ENCODE measurements at regions not wholly inside any gene's neighbourhood (a gene's known extent, or its start where the extent isn't known, plus 50 kb on each side); places are given as distances from the start of the nearest gene placed in this dataset.

DNA sequence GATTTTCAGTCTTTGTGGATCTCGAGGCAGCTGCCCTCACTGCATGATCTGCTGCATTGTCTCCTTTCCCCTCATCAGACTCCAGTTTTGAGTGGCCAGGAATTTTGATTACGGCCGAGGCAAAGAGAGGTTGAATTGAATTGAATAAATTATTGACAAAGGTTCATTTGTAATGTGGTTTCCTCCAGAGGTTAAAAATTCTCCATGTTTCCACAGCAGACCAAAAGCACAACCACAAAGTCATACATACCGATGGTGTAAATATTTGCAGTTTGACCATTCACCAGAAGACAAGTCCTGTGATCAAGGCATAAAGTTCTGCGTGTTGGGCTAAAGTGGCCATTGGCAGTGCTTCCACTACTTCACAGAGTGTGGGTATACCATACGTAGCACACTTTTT lies 343.8 kb upstream of the MYT1L start:
- FAIRE-seq, result no peak

DNA sequence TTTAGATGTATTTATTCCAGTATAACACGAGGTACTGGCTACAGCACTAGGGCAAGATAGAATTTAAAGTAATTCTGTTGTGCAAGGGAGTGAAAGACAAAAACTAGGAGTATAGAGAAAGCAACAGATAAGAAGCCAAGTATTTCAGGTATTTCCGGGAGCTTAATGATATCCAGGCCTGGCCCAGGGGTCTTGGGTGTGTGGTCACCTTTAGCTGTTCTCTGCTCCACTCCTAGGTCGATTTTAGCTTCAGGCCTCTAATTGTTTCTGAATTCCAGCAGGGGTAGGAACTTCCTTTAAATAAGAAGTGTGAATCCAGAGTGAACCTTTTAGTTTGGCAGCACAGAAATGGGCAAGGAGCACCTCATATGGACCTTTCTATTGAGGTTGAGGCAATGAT lies 342.3 kb upstream of the MYT1L start:
- no peak for FAIRE-seq

DNA sequence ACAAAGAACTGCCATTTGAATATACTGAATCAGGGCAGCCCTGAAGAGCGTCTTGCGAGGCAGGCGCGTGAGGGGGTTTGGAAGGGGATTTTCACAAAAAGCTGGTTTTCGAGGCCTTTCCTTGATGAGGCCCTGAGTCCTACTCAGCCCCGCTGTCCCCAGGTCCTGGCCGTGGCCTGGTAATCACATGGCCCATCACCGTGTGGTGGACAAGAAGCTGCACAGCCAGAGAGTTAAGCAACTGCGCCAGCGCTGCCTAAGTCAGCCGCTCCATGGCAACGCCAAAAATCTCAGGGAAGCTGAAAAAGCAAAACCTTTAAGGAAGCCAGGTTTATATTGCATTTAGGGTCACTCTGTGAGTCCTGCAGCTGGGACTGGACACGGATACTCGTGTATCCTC lies 341.2 kb upstream of the MYT1L start:
- no peak for FAIRE-seq

DNA sequence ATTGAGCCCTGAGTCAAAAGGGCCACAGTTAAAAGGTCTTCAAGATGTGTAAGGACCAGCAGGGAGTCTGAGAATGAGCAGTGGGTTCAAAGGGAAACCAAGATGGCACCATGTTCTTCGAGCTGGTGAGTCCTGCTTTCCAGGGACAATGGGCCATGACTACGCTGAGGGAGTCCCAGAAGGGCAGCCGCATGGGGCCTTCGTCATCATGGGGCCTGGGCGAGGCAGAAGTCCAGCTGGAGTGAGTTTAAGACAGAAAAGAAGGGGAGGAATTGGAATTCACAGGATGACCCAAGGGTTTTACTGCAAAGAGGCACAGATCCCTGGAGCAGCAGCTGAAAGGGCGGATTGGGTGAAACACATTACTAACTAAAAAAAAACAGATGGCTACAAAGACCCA lies 340.8 kb upstream of the MYT1L start:
- FAIRE-seq, result no peak

DNA sequence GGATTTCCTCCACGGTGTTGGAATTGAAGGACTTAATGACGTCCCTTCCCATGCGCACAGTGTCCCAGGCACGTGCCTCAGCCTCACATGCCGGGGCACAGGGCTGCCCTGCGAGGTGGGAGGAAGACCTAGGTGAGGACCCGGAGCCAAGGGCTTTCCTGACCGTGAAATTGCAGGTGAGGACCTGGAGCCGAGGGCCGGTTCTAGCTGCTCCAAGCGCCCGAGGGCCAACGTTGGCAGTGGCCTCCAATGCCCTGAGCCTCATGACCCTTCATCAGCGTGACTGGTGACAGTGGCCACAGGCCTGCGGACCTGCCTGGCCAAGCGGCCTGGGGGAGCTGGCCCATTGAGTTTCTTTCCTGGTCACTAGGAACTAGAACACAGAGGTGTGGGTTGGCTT lies 338.2 kb upstream of the MYT1L start:
- FAIRE-seq, result no peak

DNA sequence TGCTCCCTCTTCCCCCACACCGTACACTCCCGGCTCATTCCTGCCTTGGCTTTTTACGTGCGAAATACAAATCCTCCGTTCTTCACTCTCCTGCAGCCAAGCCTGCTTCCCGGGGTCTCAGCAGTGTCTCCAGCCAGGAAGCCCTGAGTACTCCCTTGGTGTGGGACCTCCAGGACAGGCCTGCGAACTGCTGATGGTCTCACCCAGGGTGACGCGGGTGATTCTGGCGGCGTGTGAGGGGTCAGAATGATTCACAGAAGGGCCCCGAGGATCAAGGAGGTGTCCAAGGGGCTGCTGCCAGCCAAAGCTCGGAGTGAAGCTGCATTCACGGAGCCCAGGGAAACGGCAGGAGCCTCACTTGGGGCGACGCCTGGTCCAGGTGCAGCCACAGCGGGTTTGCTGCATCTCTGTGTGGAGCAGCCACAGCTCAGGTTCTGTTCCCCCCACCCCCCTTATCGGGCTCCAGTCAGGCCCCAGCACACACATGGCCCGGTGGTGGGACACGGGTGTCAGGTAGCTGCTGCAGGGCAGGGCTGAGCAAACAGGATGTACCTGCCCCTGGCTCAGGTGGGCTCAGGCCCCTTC lies 337.7 kb upstream of the MYT1L start:
- FAIRE-seq, result no peak

DNA sequence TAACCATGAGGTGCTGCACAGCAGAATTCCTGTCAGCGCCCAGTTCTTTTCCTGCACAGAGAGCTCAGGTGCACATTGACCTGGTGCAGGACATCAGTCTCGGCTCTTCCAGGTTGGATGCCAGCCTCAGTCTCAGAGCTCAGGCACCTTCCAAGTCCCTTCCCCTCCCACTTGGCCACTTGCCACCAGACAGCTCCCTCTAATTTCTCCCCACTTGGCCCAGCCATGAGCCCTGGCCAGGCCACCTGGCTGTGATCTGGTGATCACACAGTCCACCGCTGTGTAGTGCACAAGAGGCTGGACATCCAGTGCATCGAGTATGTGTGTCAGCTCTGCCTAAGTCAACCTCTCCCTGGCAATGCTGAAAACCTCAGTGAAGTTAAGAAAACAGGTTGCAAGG lies 336.6 kb upstream of the MYT1L start:
- FAIRE-seq, result no peak

DNA sequence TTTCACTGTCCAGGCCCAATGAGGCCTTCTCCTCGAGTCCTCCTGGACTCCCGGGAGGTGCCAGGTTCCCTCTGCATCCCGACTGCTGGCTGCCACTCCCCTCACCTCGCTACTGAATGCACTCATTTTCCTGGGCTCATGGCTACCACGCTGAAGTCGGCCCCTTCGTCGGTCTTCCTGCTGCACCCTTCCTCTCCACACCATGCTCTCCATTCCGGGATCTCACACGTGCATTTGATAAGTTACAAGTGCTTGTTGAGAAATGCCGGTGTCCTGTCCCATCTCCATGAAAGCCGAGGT lies 334.7 kb upstream of the MYT1L start:
- no peak for FAIRE-seq

DNA sequence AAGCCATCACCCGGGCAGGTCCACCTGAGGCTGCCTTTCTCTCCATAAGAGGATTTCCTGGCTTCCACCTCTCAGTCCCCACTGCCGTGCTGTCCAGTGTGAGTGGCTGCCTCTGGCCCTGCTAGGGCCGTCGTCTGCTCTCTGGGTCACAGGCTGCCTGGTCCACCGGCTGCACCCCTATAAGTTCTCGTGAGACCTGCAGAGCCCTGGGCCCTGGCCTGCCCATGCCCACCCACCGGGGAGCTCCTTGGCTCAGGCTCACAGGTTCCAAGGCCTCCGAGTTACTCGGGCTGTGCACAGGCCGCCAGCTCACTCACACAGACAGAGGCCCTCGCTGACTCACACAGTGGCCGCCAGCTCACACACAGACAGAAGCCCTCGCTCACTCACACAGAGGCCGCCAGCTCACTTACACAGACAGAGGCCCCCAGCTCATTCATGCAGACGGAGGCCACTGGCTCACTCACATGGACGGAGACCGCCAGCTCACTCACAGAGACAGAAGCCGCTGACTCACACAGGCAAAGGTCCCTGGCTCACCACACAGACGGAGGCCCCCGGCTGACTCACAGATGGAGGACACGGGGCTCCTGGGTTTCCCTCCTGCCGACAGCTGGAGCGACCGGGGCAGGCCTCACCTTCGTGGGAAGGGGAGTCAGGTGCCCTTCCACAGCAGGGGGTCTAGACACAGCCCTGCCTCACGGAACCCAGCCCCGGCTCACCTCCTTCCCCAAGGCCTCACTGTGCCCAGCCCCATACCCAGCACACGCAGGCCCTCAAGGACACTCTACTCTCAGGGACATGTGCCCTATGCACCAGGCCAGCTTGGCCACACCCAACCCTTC lies 334.1 kb upstream of the MYT1L start:
- no peak for FAIRE-seq

DNA sequence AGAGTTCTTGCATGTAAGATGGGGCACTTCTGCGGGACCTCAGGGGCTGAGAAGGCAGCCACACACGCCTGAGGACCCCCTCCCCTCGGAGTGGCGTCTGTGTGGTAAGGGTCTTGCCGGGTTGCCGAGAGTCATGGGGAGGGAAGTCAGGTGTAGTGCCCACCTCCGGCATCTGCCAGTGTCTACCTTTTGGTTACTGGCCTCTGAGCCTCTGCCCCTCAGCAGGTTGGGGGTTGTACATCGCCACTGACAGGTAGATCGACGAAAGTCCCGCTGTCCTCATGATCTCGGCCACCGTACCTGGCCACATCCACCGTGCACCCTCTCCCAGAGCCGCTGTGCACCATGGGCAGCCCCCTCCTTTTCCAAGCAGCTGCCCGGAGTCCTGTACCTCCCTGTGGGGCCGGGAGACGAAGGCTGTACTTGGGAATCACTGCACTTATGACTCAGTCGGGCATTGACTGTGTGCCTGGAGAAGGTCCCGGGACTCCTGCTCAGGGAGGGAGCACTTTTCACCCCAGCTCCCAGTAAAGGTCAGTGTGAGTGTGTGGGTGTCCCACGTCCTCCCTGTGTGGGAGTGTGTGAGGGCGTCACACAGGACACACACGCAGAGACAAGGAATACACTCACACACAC lies 332.4 kb upstream of the MYT1L start:
- FAIRE-seq, result no peak

DNA sequence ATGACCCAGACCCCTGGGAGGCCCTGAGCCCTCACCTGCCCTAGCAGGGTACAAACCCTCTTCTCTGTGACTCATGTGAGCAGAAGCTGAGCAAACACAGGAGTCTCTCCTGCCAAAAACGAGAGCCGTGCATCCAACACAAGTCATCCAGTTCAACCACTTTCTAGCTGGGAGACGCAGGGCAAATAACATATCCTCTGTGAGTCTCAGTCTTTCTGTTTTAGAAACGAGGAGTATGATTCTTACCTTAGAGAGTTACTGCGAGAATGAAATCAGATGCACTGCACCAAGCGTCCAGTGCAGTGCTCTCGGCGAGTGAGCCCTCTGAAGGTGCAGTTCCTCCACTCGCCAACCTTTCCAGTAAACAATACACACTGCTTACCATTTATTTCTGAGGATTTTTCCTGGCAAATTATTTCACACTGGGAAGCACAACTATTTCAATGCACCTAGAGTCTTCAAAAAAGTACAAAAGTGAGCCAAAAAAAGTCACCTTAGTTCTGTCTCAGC lies 331.8 kb upstream of the MYT1L start:
- FAIRE-seq, result no peak

DNA sequence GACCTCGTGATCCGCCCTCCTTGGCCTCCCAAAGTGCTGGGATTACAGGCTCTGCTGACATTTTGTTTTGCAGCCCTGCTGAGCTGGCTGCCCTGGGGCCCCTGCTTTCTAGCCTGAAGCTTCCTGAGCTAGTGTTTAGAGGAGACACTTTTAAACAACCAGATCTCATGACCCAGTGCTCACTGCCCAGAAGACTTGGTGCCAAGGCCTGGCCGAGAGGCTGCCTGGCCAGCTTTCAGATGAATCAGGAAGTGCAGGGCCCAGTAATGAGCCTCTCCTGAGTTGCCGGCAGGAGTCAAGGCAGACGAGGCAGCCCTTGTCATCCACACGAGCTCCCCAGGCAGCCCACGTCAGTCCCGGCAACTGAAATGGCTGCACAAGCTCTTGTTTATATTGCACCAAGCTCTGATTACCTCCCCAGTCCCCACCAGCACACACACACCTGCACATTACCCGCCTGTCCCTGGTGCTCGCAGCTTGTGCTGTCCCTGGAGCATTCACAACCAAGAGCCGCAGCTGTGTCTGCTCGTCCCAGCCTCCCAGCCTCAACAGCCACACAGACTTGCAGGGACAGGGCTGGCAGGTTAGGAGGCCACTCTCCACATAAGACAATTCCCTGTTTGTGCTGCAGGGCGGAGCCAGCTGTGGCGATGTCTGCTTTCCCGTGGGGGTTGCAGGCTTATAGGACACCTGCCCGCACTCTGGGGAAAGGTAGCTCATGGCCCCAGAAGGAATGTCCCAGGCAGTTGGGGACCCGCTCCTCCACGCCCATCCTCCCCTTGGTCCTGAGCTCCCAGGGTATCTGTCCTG lies 331.2 kb upstream of the MYT1L start:
- no peak for FAIRE-seq

DNA sequence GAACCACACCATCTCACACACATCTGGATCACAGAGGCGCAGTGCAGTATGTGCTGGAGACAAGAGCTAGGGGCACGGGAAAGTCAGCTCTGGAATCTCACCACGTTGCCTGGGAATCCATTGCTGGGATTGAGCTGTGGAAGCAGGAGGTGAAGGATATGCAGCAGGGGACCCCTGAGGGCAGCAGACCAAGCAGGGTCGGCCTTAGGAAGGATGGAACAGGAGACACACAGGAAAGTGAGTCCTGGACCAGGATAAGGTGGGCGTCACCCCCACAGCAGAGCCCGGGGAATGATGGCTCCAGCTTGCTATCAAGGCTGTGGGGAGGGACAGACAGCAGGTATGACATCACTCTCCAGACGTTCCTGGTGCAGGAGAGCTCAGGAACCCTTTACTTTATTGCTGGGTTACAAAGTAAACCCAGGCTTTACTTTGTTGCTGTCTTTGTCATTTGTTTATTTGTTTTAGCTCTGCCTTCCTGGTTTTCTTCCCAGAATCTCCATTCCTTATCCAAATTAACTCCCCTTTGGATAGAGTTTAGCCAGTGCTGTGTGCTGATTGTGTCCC lies 329.8 kb upstream of the MYT1L start:
- no peak for FAIRE-seq

DNA sequence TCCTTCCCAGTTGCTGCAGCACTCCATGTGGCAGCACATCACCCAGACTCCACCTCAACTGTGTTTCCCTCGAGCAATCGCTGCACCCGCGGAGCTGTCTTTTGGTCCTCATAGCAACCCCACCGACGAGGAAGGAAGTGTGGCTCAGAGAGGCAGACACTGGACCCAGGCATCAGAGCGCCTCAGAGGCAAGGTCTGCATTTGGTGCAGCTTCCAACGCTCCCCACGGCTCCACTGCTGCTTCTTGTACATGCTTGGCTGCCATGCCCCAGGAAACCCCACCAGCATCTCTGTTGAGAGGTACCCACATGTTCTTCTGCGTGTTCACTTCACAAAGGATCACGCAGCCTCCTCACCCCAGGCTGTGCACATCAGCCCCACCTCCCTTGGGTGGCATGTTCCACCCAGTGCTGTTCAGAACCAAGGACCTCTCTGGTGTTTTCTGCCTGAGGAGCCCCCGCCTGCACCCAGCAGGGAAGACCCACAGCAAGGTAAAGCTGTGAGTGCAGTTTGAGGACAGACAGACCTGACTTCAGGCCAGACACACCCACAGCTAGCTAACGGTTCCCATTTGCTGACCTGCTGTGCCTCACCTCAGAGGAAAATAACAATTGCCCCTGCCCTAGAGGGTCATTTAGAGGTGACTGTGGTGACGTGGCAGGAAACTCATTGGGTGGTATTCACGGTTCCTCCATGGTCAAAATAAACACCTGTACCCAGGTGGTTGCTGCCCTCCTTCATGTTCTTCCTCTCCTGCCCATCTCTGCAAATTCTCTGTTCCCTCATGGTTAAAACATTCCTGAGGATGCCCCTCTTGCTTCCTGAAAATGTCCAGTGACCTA lies 326.3 kb upstream of the MYT1L start:
- no peak for FAIRE-seq

DNA sequence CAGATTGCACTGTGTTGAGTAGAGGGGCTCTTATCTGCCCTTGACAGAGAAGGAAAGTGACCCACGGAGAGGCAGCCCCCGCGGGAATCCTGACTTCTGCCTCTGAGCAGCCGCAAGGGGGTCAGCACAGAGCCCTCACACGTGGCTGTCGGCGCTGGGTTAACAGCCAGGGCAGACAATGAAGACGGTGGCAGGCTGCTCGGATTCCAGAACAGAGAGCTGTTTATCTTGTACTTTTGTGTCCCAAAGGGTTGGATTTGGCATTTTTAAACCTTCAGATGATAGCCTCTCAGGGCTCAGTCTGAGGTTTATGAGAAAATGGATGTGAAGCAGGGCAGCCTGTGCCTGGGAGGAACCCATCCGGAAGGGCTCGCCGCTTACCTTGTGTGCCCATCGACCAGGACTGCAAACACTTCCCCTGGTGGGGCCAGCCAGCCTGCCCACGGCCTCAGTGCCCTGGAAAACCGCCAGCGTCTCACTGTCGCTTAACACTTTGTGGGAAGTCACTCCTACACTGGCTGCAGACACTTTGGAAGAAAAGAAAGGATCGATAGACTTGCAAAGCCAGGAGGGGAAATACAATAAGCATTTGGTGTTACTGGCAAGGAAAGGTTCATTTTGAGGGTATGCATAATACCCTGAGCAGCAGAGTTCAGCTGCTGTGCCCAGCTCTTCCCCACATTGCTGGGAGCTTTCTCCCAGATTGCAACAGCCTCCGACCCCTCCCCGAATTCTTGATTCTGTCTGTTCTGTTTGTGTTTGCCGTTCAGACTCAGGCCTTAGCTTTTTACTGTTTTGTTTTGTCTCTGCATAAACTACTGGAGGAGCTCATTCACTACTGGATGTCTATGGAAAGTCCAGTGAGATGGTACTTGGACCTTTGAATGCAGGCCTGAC lies 325.3 kb upstream of the MYT1L start:
- no peak for FAIRE-seq

DNA sequence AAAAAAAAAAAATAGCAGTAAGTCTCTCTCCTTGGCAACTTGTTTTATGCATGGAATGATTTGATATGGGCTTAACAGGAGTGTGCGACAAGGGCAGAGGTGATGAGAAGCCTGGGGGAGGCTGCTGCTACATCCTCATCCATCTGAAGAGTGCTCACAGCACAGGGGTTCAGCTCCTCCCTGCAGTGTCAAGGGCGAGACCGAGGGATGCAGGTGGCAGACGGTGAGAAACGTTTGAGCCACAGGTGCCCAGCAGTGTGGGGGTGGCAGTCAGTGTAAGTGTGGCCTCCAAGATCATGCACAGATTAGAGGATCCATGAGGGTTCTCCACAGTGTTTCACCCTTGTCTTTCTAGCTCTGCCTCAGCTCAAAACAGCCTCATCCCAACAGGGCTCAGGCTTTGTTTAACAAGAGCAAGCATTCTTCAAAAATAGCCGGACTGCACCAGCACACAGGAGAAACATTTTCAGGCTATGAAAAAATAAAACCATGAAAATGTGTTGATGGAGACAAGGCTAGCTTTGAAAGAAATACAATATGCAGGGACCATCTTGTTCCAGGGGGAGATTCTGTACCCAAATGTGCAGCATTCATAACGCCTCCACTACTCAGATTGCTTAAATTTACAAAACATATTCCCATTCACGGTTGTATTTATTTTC lies 324.5 kb upstream of the MYT1L start:
- FAIRE-seq, result no peak

DNA sequence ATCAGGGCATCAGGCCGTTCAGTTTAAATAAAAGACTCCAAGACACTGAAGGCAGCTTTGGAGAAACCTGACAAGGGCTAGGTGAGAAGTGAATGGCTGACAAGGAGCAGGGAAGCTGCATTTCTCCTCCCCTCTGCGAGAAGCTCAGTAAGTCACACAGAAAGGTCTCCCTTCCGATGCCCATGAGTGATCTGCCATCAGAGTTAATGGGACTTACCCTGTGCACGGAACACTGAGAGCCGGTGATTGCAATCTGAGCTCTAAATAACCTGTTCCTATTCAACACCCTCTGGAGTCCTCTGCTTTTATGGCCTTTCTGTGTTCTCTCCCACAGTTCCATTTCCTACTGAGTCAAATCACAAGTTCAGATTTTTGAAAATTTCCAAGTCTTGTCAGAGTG lies 322.2 kb upstream of the MYT1L start:
- no peak for FAIRE-seq

DNA sequence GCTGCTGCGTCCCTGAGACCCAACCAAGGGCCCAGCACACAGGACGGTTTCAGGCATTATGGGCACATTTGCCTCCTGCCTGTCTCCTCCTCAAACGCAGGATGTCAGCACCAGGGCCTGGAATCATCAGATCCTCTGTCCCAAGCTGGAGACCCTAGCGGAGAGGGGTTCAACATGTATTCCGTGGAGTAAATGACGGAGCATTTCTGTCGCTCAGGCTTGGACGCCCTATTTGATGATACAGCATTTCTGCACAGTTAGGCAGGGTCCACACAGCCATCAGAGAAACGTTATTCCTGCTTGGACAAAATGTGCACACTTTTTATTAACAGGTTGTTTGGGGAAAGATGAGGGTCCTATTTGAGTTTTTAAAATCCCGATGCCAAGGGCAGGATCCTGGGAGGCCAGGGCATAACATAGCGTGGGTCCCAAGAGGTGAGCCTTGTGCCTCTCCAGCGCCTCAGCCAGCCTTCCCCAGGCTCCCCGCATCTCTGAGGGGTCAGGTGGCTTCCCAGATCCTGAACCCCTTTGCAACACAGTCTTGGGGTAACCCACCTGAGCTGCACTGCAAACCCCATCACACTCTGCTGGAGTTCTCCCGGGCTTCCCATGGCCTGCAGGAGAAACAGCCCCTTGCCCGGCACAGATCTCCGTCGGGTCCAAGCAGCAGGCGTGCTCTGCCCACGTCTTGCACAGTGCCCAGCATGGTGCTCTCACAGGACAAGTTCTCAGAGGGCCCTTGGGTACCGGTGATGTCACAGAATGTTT lies 319.7 kb upstream of the MYT1L start:
- FAIRE-seq, result no peak
